ENCODE measurements at regions not wholly inside any gene's neighbourhood (a gene's known extent, or its start where the extent isn't known, plus 50 kb on each side); places are given as distances from the start of the nearest gene placed in this dataset.

- TF ChIP-seq CTCF (IDR thresholded peaks at IDR 0.05) (no peak), POLR2A (IDR thresholded peaks at IDR 0.05) (no peak)
These were observed 181.9 kb downstream of the TMEM200A start for GRCh38 chr6:130547723-130548122.
